ENCODE measurements at regions not wholly inside any gene's neighbourhood (a gene's known extent, or its start where the extent isn't known, plus 50 kb on each side); places are given as distances from the start of the nearest gene placed in this dataset.

DNA sequence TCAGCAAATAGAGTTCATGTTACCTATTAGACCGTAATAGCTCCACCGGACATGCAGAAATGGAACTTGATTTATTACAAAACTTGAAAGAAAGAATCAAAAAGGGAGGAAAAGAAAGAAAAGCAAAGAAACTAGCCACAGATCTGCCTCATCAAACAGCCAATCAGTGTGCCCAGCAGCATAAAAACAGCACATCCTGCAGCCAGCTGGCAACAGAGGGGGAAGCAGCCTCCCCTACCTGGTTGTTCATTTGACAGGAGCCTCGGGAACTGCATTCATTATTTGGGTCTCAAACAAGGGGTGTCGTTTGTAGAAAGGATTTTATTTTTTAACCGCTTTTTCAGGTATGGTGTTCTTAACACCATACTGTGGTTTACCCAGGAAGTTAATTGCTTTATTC, 181.5 kb upstream of the TOPAZ1 start:
- no peak for DNase-seq

DNA sequence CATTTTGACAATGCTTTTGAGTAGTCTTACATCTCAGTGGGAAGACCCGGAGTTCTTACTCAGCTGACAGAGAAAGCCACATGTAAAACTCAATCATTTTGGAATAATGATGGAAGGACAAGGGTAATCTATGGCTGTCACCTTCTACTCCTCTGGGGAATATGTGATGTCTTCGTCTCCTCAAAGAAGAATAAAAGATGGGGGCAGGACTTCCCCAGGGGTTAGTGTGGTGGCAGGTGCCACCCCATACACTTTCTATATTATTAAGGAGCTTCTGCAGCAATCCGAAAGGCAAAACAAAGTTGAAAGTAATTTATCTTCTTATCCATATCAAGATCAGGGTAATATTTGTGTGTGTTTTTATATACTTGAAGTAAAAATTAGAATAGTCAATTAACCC, 180.4 kb upstream of the TOPAZ1 start:
- DNase-seq, result no peak

- no peak for DNase-seq
Observed at GRCh38 chr3:44061961-44062360, 179.7 kb upstream of the TOPAZ1 start.

- DNase-seq, result no peak
Observed at GRCh38 chr3:44065311-44066094, 176.2 kb upstream of the TOPAZ1 start.

GRCh38 chr3:44066806-44067205, 174.9 kb upstream of the TOPAZ1 start:
- no peak for DNase-seq

- DNase-seq, result no peak
Observed at GRCh38 chr3:44067431-44067830, 174.3 kb upstream of the TOPAZ1 start.

- no peak for DNase-seq
Observed at GRCh38 chr3:44068753-44069152, 172.9 kb upstream of the TOPAZ1 start.

- no peak for DNase-seq
Observed at GRCh38 chr3:44069276-44069675, 172.4 kb upstream of the TOPAZ1 start.

- DNase-seq, result no peak
Observed at GRCh38 chr3:44070841-44071546, 170.7 kb upstream of the TOPAZ1 start.

DNA sequence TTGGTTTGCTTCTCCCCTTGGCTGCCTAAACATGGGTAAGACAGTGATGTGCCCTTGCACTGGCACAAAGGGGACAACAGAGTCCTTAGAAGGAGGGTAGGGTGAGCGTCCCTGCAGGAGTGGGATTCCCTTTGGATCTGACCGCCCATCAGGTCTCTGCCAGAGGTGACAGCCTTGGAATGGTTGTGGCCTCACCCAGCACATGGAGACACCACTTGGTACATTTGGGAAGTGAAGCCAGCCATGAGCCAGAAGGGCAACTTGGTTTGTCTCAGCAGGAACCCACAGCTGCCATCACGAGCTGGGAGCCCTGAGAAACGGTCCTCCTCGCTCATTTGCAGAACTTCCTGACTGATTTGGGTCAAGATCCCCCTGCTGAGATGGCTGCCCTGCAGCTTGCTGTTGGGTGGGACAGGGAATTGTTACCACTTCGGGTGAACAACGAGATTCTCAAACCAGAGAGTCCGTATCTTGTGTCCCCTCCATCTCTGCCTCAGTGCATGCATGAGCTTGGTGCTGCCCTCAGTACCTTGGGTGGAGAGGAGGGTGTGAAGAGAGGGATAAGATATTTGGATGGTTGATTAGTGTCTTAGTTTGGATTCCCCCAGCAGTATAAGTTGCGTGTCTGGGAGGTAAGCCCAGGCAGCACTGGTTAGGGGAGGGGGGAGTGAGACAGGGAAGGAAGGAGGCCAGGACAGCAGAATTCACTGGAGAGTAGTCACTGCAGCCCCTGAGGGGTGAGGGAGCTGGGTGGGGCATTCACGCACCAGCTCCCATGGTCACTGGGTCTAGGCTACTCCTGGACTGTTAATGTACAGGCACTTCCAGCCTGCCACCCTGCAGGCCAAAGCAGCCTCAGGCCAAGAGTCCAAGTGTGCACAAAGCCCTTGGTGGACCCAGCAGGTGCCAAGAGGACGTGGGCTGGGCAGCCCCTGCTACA, 168.8 kb upstream of the TOPAZ1 start:
- no peak for DNase-seq

GRCh38 chr3:44074181-44074580, 167.5 kb upstream of the TOPAZ1 start:
- no peak for DNase-seq

GRCh38 chr3:44076221-44076829, 165.4 kb upstream of the TOPAZ1 start:
- no peak for DNase-seq

GRCh38 chr3:44077267-44077666, 164.4 kb upstream of the TOPAZ1 start:
- DNase-seq, result no peak

DNA sequence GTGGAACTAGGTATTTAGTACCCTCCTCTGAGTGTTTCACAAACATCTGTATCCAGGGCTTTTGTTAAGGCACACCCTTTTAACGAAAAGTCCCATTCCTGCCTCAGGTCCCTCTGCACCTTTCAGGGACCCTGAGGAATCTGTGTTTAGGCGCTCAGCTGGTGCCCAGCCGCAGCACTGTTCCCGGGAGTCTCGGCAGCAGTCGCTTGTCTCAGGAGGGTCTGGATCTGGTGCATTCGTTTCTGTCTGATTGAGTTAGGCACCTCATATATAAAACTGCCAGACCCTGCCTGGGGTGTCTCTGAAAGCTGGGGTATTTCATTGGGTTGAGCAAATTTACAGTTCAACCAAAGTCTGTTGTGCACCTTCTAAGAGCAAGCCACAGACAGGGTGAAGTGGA, 162.8 kb upstream of the TOPAZ1 start:
- no peak for DNase-seq

GRCh38 chr3:44079916-44080315, 161.8 kb upstream of the TOPAZ1 start:
- no peak for DNase-seq

- no peak for DNase-seq
Observed at GRCh38 chr3:44080474-44081072, 161.1 kb upstream of the TOPAZ1 start.

DNA sequence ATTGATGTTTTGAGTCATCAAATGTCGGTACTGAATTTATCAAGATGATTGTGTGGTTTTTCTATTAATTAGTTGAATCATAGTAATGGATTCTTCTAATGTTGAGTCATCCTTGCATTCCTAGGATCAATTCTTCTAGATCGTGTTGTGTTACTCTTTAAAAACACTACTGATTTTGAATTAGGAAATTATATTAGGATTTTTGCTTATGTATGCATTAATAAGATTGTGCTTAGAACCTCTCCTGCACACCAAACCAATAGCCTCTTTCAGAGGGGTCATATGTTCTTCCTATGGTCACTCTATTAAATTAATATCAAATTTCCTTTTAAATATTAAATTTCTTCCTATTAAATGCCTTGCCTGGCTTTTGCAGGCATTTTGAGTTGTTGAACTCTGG, 151.7 kb upstream of the TOPAZ1 start:
- DNase-seq, result no peak

DNA sequence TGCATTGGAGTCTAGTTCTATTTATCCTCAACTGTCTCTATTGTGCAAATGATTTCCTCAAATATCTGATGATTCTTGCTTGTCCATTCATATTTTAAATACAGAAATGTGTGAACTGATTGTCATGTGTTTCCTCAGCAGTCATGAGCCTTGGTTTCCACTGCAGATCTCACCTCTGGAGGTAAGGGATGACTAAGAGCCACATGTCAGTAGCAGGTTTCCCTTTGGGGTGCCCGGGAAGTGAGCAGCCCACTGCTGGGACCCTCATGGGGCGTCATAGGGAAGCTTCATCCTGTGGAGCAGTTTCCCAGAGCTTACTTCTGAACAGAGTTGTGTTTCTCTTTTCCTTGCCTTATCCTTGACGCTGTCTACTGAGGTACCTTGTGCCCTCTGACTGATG, 149.2 kb upstream of the TOPAZ1 start:
- DNase-seq, result no peak

GRCh38 chr3:44093531-44093930, 148.2 kb upstream of the TOPAZ1 start:
- DNase-seq, result no peak

- no peak for DNase-seq
Observed at GRCh38 chr3:44098656-44099415, 142.8 kb upstream of the TOPAZ1 start.

GRCh38 chr3:44099566-44100297, 142.0 kb upstream of the TOPAZ1 start:
- no peak for DNase-seq
